Upper lobe of left lung (tissue), 6 donors: ENCODE measurements at regions not wholly inside any gene's neighbourhood (a gene's known extent, or its start where the extent isn't known, plus 50 kb on each side); places are given as distances from the start of the nearest gene placed in this dataset.
"Not testable (repeated sequence)": the region's sequence is repeated elsewhere in the genome, so short reads cannot be mapped to it uniquely, and the experiment has no call there.

Experiments used
- ATAC-seq, 2 donors: fragments of 200-7000 bp; cut with Tn5 transposase; one replicate each; pipeline ENCODE4 v1.9.1; 2022; ENCODE audit warnings: mild to moderate bottlenecking in 2 of 2, moderate library complexity in 2 of 2; ENCODE audit not compliant: low FRiP score in 2 of 2
- DNase-seq, 2 donors: peaks; one replicate each; pipeline ENCODE4 v3.0.0-alpha.2; 2019 to 2020
- H3K27ac ChIP-seq, 4 donors: fragments of 200-600 bp; sonication (generic); one replicate each; pipeline ENCODE4 v1.5.1; 2016 to 2019
- H3K27me3 ChIP-seq, 4 donors: fragments of 200-600 bp; sonication (generic); one replicate each; pipeline ENCODE4 v1.5.1; 2017 to 2019
- H3K36me3 ChIP-seq, 4 donors: fragments of 200-600 bp; sonication (generic); one replicate each; pipeline ENCODE4 v1.5.1; 2016 to 2019
- H3K4me1 ChIP-seq, 4 donors: fragments of 200-600 bp; sonication (generic); one replicate each; pipeline ENCODE4 v1.5.1; 2018 to 2019
- H3K4me3 ChIP-seq, 4 donors: fragments of 200-600 bp; sonication (generic); one replicate each; pipeline ENCODE4 v1.5.1; 2017 to 2019; ENCODE audit warnings: mild to moderate bottlenecking in 2 of 4, moderate library complexity in 1 of 4
- H3K9me3 ChIP-seq, 4 donors: fragments of 200-600 bp; sonication (generic); one replicate each; pipeline ENCODE4 v1.5.1; 2018 to 2019
- CTCF ChIP-seq, 6 experiments: fragments of 450-650 bp in 4 of 6; fragments of 200-600 bp in 2 of 6; sonication (generic) in 2 of 6; IDR thresholded peaks; one replicate each; pipeline ENCODE4 v1.5.1; 2016 to 2019; ENCODE audit warnings: antibody characterized with exemption in 6 of 6
- EP300 ChIP-seq, 4 donors: sonication (generic); formaldehyde crosslinking; IDR thresholded peaks; one replicate each; pipeline ENCODE4 v1.5.1; 2017; ENCODE audit warnings: antibody characterized with exemption in 4 of 4, control low read depth in 2 of 4
- POLR2A ChIP-seq, 4 donors: fragments of 450-650 bp; IDR thresholded peaks; one replicate each; pipeline ENCODE4 v1.5.1; 2016 to 2017; ENCODE audit warnings: antibody characterized with exemption in 4 of 4, mild to moderate bottlenecking in 2 of 4
- POLR2AphosphoS5 ChIP-seq, 2 donors: sonication (generic); formaldehyde crosslinking; IDR thresholded peaks; one replicate each; pipeline ENCODE4 v1.5.1; 2017; ENCODE audit warnings: antibody characterized with exemption in 2 of 2
- WGBS, 2 donors: methylation state at CpG; one replicate each; pipeline ENCODE4 v1.1.5; 2017 to 2018; 5-methylcytosine and 5-hydroxymethylcytosine counted together
- donor health status: DM: no; HTN: no; CAD: no; lungs with moderate emphysema.
- donor health status: DM: no; HTN: yes; CAD: no; lungs with severe emphysema.

GRCh38 chr22:26941896-26942636 lies 284.7 kb downstream of the MIAT start:
- ATAC-seq (no peak), DNase-seq (no peak)
- no peak overlapping the region for H3K27ac ChIP-seq
- TF ChIP-seq POLR2AphosphoS5 (IDR thresholded peaks at IDR 0.05) = no peak
- TF ChIP-seq POLR2A (IDR thresholded peaks at IDR 0.05) = no peak
- no peak for TF ChIP-seq CTCF (IDR thresholded peaks at IDR 0.05)
- TF ChIP-seq EP300 (IDR thresholded peaks at IDR 0.05) = no peak
- 68 to 76% methylated on average over 14 of the region's 14 CpGs for WGBS, 2 donors
- H3K4me3 ChIP-seq = no peak overlapping the region
- no peaks in the 10 kb centered on the region for H3K36me3 ChIP-seq
- H3K4me1 ChIP-seq = no peaks in the 10 kb centered on the region
- H3K27me3 ChIP-seq = no peaks in the 10 kb centered on the region
- no peaks in the 10 kb centered on the region for H3K9me3 ChIP-seq

GRCh38 chr22:26942637-26942957 lies 285.2 kb downstream of the MIAT start:
- Histone ChIP-seq H3K27ac (no peak overlapping the region), H3K9me3 (no peaks in the 10 kb centered on the region), H3K36me3 (no peaks in the 10 kb centered on the region), H3K4me3 (no peak overlapping the region), H3K4me1 (no peaks in the 10 kb centered on the region), H3K27me3 (no peaks in the 10 kb centered on the region)
- ATAC-seq (no peak), DNase-seq (no peak)
- TF ChIP-seq EP300 (IDR thresholded peaks at IDR 0.05) = no peak
- 39 to 63% methylated on average over 4 of the region's 4 CpGs for WGBS, 2 donors

GRCh38 chr22:26945565-26945964 lies 288.2 kb downstream of the MIAT start:
- Histone ChIP-seq H3K4me3 (no peak overlapping the region), H3K36me3 (no peaks in the 10 kb centered on the region), H3K27me3 (no peaks in the 10 kb centered on the region), H3K27ac (no peak overlapping the region), H3K4me1 (no peaks in the 10 kb centered on the region), H3K9me3 (no peaks in the 10 kb centered on the region)
- TF ChIP-seq POLR2AphosphoS5 (IDR thresholded peaks at IDR 0.05) (no peak), POLR2A (IDR thresholded peaks at IDR 0.05) (no peak), EP300 (IDR thresholded peaks at IDR 0.05) (no peak), CTCF (IDR thresholded peaks at IDR 0.05) (no peak)
- DNase-seq = no peak
- WGBS, 2 donors = 59 to 71% methylated on average over 1 of the region's 1 CpG
- ATAC-seq = no peak

GRCh38 chr22:26949193-26949592 lies 291.8 kb downstream of the MIAT start:
- 23 to 87% methylated on average over 3 of the region's 3 CpGs for WGBS, 2 donors
- DNase-seq = no peak
- no peaks in the 10 kb centered on the region for H3K36me3 ChIP-seq
- H3K27ac ChIP-seq = no peak overlapping the region
- no peaks in the 10 kb centered on the region for H3K4me1 ChIP-seq
- no peak for ATAC-seq
- H3K27me3 ChIP-seq = peaks cover 0 to 8% (median 0%) of the 10 kb centered on the region in 4 donors
- H3K9me3 ChIP-seq = no peaks in the 10 kb centered on the region
- no peak overlapping the region for H3K4me3 ChIP-seq
- TF ChIP-seq POLR2AphosphoS5 (IDR thresholded peaks at IDR 0.05) (no peak), EP300 (IDR thresholded peaks at IDR 0.05) (no peak), POLR2A (IDR thresholded peaks at IDR 0.05) (no peak), CTCF (IDR thresholded peaks at IDR 0.05) (no peak)

GRCh38 chr22:26951139-26951538 lies 293.8 kb downstream of the MIAT start:
- H3K4me1 ChIP-seq, DNase-seq, H3K27me3 ChIP-seq, H3K4me3 ChIP-seq, H3K27ac ChIP-seq, ATAC-seq, H3K36me3 ChIP-seq, H3K9me3 ChIP-seq: not testable (repeated sequence)
- 93 to 95% methylated on average over 3 of the region's 3 CpGs for WGBS, 2 donors

GRCh38 chr22:26952004-26952403 lies 294.6 kb downstream of the MIAT start:
- Histone ChIP-seq H3K36me3 (no peaks in the 10 kb centered on the region), H3K4me1 (peaks cover 0 to 4% (median 0%) of the 10 kb centered on the region in 4 donors), H3K4me3 (no peak overlapping the region), H3K9me3 (no peaks in the 10 kb centered on the region), H3K27ac (no peak overlapping the region), H3K27me3 (peaks cover 0 to 8% (median 0%) of the 10 kb centered on the region in 4 donors)
- 27 to 31% methylated on average over 4 of the region's 4 CpGs for whole genome bisulfite sequencing, 2 donors
- no peak for ATAC-seq
- TF ChIP-seq EP300 (IDR thresholded peaks at IDR 0.05) (no peak), POLR2AphosphoS5 (IDR thresholded peaks at IDR 0.05) (no peak), POLR2A (IDR thresholded peaks at IDR 0.05) (no peak), CTCF (IDR thresholded peaks at IDR 0.05) (no peak)
- DNase-seq = no peak
